ENCODE measurements at regions not wholly inside any gene's neighbourhood (a gene's known extent, or its start where the extent isn't known, plus 50 kb on each side); places are given as distances from the start of the nearest gene placed in this dataset.

- H3K4me3 ChIP-seq (ENCODE audit: low read length), result no peak overlapping the region
- H3K9ac ChIP-seq (ENCODE audit: low read length), result no peak overlapping the region
- H3K27me3 ChIP-seq (ENCODE audit: control insufficient read depth, insufficient read depth, low read length), result no peaks in the 10 kb centered on the region
- H3K36me3 ChIP-seq (ENCODE audit: control insufficient read depth, insufficient read depth, low read length), result no peaks in the 10 kb centered on the region
- H3K27ac ChIP-seq (ENCODE audit: low read depth, low read length), result no peak overlapping the region
- H3K4me1 ChIP-seq (ENCODE audit: control insufficient read depth, insufficient read depth, low read length), result no peaks in the 10 kb centered on the region
Measured at GRCh38 chr4:144456196-144456595, 189.8 kb upstream of the HHIP start.

- H3K9ac ChIP-seq (ENCODE audit: low read length), result no peak overlapping the region
- H3K27me3 ChIP-seq (ENCODE audit: control insufficient read depth, insufficient read depth, low read length), result no peaks in the 10 kb centered on the region
- H3K4me3 ChIP-seq (ENCODE audit: low read length), result no peak overlapping the region
- H3K4me1 ChIP-seq (ENCODE audit: control insufficient read depth, insufficient read depth, low read length), result no peaks in the 10 kb centered on the region
- H3K27ac ChIP-seq (ENCODE audit: low read depth, low read length), result no peak overlapping the region
- H3K36me3 ChIP-seq (ENCODE audit: control insufficient read depth, insufficient read depth, low read length), result no peaks in the 10 kb centered on the region
Measured at GRCh38 chr4:144461906-144462305, 184.1 kb upstream of the HHIP start.

DNA sequence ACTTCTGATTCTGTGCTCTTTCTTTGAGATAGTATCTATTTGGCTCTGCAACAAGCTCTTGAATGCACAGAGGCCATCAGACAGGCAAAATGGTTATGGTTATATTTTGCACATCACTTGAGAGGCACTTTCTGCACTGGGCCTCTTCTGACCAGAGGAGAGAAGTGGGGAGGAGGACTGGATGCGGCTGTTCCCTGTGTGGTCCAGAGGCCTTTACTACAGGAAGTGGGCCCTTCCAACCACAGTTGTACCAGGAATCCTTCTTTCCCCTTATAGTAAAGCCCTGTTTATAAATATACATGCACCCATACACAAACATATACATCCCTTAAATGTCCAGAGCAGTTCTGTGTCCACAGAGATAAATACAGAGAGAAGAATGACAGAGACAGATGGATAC, 182.7 kb upstream of the HHIP start:
- Histone ChIP-seq H3K9ac (ENCODE audit: low read length) (no peak overlapping the region), H3K27me3 (ENCODE audit: control insufficient read depth, insufficient read depth, low read length) (no peaks in the 10 kb centered on the region), H3K36me3 (ENCODE audit: control insufficient read depth, insufficient read depth, low read length) (no peaks in the 10 kb centered on the region), H3K4me1 (ENCODE audit: control insufficient read depth, insufficient read depth, low read length) (no peaks in the 10 kb centered on the region), H3K27ac (ENCODE audit: low read depth, low read length) (no peak overlapping the region), H3K4me3 (ENCODE audit: low read length) (no peak overlapping the region)

DNA sequence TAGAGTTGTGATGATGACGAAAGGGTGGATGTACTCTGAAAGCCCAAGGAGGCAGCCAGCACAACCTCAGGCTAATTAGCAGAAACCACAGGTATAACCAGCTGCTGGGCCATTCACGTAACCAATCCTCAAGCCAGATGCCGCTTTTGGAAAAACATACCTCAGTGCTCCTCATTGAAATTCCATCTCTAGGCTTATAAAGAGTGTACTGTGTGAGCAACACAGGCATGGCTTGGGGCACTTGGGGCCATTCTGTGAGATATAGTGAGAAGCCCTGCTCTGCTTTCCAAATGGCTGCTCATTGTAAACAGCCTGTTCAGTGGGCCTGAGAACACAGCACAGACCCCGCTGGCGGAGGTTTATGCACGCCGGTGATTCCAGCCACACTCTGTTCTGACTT, 182.1 kb upstream of the HHIP start:
- no peak overlapping the region for H3K27ac ChIP-seq (ENCODE audit: low read depth, low read length)
- no peaks in the 10 kb centered on the region for H3K27me3 ChIP-seq (ENCODE audit: control insufficient read depth, insufficient read depth, low read length)
- H3K9ac ChIP-seq (ENCODE audit: low read length), result no peak overlapping the region
- H3K36me3 ChIP-seq (ENCODE audit: control insufficient read depth, insufficient read depth, low read length), result no peaks in the 10 kb centered on the region
- H3K4me1 ChIP-seq (ENCODE audit: control insufficient read depth, insufficient read depth, low read length), result no peaks in the 10 kb centered on the region
- no peak overlapping the region for H3K4me3 ChIP-seq (ENCODE audit: low read length)

DNA sequence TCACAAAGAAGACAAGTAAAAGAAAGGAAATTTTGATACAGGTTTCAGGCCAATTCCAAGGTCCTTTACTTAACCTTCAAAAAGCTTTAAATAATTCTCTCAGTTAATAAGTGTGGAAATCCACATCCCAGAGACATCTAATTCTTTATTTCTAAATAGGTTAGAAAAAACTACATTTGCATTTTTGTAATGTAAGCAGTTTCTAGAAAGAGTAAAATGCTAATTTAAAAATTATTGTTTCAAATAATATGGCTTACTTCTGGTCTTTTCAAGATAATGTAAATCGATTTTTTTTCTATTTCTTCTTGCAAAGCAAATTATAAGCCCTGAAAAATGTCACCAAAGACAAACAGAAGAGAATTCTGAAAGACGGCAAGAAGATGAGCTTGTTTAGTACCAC, 180.4 kb upstream of the HHIP start:
- Histone ChIP-seq H3K27me3 (ENCODE audit: control insufficient read depth, insufficient read depth, low read length) (no peaks in the 10 kb centered on the region), H3K9ac (ENCODE audit: low read length) (no peak overlapping the region), H3K4me3 (ENCODE audit: low read length) (no peak overlapping the region), H3K36me3 (ENCODE audit: control insufficient read depth, insufficient read depth, low read length) (no peaks in the 10 kb centered on the region), H3K27ac (ENCODE audit: low read depth, low read length) (no peak overlapping the region), H3K4me1 (ENCODE audit: control insufficient read depth, insufficient read depth, low read length) (no peaks in the 10 kb centered on the region)

DNA sequence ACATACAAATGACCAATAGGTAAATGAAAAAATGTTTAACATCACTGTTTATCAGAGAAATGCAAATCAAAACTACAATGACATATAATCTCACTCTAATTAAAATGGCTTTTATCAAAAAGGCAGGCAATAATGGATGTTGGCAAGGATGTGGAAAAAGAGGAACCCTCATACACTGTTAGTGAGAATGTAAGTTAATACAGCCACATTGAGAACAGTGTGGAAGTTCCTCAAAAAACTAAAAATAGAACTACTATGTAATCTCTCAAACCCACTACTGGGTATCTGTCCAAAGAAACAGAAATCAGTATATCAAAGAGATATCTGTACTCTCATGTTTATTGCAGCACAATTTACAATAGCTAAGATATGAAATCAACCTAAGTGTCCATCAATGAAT, 165.9 kb upstream of the HHIP start:
- Histone ChIP-seq H3K27ac (ENCODE audit: low read depth, low read length) (no peak overlapping the region), H3K27me3 (ENCODE audit: control insufficient read depth, insufficient read depth, low read length) (no peaks in the 10 kb centered on the region), H3K4me1 (ENCODE audit: control insufficient read depth, insufficient read depth, low read length) (no peaks in the 10 kb centered on the region), H3K4me3 (ENCODE audit: low read length) (no peak overlapping the region), H3K36me3 (ENCODE audit: control insufficient read depth, insufficient read depth, low read length) (no peaks in the 10 kb centered on the region), H3K9ac (ENCODE audit: low read length) (no peak overlapping the region)

DNA sequence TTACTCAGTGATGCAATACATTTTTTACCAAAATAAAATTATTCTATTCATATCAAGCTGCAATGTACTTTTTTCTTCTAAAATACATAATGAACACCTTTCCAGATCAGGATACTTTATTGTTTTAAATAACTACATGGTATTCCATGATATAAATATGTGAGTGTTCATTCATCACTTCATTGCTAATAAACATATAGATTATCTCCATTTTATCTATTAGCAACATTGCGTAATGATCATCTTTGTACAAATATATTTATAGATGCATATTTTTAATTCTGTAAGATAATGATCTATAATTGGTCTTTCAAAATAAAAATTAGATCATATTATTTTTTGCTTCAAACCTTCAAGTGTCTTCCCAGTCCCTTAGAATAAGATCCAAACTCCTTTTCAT, 156.1 kb upstream of the HHIP start:
- Histone ChIP-seq H3K4me3 (ENCODE audit: low read length) (no peak overlapping the region), H3K36me3 (ENCODE audit: control insufficient read depth, insufficient read depth, low read length) (no peaks in the 10 kb centered on the region), H3K9ac (ENCODE audit: low read length) (no peak overlapping the region), H3K27me3 (ENCODE audit: control insufficient read depth, insufficient read depth, low read length) (no peaks in the 10 kb centered on the region), H3K4me1 (ENCODE audit: control insufficient read depth, insufficient read depth, low read length) (no peaks in the 10 kb centered on the region), H3K27ac (ENCODE audit: low read depth, low read length) (no peak overlapping the region)

DNA sequence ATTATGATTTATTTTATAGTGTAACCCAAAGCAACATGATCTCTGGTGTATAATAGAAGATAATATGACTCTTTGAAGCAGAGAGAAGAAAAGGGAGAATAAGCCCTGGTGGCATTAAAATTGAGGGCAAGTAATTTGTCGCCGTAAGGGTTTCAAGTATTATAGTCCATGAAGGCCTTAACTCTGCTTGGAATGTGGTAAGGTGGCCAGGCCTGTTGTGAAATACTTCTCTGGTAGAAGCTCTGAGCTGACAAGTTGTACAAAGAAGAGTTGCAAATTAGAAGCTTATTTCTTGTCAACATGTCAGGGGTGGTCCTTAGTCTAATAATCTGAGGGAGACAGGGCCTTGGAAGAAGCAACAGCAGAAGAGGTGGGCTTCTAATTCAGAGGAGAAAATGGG, 151.7 kb upstream of the HHIP start:
- no peak overlapping the region for H3K27ac ChIP-seq (ENCODE audit: low read depth, low read length)
- H3K9ac ChIP-seq (ENCODE audit: low read length), result no peak overlapping the region

GRCh38 chr4:144495944-144496343, 150.0 kb upstream of the HHIP start:
- Histone ChIP-seq H3K4me3 (ENCODE audit: low read length) (no peak overlapping the region), H3K4me1 (ENCODE audit: control insufficient read depth, insufficient read depth, low read length) (no peaks in the 10 kb centered on the region), H3K27me3 (ENCODE audit: control insufficient read depth, insufficient read depth, low read length) (no peaks in the 10 kb centered on the region), H3K9ac (ENCODE audit: low read length) (no peak overlapping the region), H3K36me3 (ENCODE audit: control insufficient read depth, insufficient read depth, low read length) (no peaks in the 10 kb centered on the region), H3K27ac (ENCODE audit: low read depth, low read length) (no peak overlapping the region)

More for the DNA sequence above, 151.7 kb upstream of the HHIP start:
- Histone ChIP-seq H3K4me3 (ENCODE audit: low read length) (no peak overlapping the region), H3K27me3 (ENCODE audit: control insufficient read depth, insufficient read depth, low read length) (no peaks in the 10 kb centered on the region), H3K36me3 (ENCODE audit: control insufficient read depth, insufficient read depth, low read length) (no peaks in the 10 kb centered on the region), H3K4me1 (ENCODE audit: control insufficient read depth, insufficient read depth, low read length) (no peaks in the 10 kb centered on the region)

DNA sequence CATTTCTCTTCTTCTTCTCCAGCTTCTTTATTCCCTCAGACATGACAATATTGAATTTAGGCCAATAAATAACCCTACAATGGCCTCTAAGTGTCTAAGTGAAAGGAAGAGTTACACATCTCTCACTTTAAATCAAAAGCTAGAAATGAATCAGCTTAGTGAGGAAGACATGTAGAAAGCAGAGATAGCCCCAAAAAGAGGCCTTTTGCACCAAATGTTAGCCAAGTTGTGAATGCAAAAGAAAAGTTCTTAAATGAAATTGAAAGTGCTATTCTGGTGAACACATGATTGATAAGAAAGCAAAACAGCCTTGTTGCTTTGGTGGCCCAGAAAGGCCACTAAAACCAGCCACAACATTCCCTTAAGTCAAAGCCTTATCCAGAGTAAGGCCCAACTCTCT, 146.2 kb upstream of the HHIP start:
- H3K36me3 ChIP-seq (ENCODE audit: control insufficient read depth, insufficient read depth, low read length), result no peaks in the 10 kb centered on the region
- no peaks in the 10 kb centered on the region for H3K27me3 ChIP-seq (ENCODE audit: control insufficient read depth, insufficient read depth, low read length)
- H3K9ac ChIP-seq (ENCODE audit: low read length), result no peak overlapping the region
- H3K4me1 ChIP-seq (ENCODE audit: control insufficient read depth, insufficient read depth, low read length), result no peaks in the 10 kb centered on the region
- no peak overlapping the region for H3K27ac ChIP-seq (ENCODE audit: low read depth, low read length)
- H3K4me3 ChIP-seq (ENCODE audit: low read length), result no peak overlapping the region

DNA sequence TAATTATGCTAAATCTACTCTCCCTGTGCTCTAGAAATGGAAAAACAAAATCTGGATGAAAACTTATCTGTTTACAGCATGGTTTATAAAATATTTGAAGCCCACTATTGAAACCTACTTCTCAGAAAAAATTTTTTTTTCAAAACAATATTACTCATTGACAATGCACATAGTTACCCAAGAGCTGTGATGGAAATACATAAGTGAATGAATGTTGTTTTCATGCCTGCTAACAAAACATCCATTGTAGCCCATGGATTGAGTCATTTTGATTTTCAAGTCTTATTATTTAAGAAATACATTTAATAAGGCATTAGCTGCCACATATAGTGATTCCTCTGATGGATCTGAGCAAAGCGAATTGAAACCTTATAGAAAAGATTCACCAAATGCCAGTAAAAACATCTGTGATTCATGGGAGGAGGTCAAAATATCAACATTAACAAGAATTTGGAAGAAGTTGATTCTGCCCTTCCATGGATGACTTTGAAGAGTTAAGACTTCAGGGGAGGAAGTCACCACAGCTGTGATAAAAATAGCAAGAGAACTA, 144.7 kb upstream of the HHIP start:
- Histone ChIP-seq H3K36me3 (ENCODE audit: control insufficient read depth, insufficient read depth, low read length) (no peaks in the 10 kb centered on the region), H3K4me1 (ENCODE audit: control insufficient read depth, insufficient read depth, low read length) (no peaks in the 10 kb centered on the region), H3K27me3 (ENCODE audit: control insufficient read depth, insufficient read depth, low read length) (no peaks in the 10 kb centered on the region), H3K27ac (ENCODE audit: low read depth, low read length) (no peak overlapping the region), H3K9ac (ENCODE audit: low read length) (no peak overlapping the region), H3K4me3 (ENCODE audit: low read length) (no peak overlapping the region)

GRCh38 chr4:144504883-144505282, 141.1 kb upstream of the HHIP start:
- Histone ChIP-seq H3K36me3 (ENCODE audit: control insufficient read depth, insufficient read depth, low read length) (no peaks in the 10 kb centered on the region), H3K9ac (ENCODE audit: low read length) (no peak overlapping the region), H3K27me3 (ENCODE audit: control insufficient read depth, insufficient read depth, low read length) (no peaks in the 10 kb centered on the region), H3K27ac (ENCODE audit: low read depth, low read length) (no peak overlapping the region), H3K4me3 (ENCODE audit: low read length) (no peak overlapping the region), H3K4me1 (ENCODE audit: control insufficient read depth, insufficient read depth, low read length) (no peaks in the 10 kb centered on the region)

GRCh38 chr4:144507311-144508101, 138.4 kb upstream of the HHIP start:
- no peaks in the 10 kb centered on the region for H3K27me3 ChIP-seq (ENCODE audit: control insufficient read depth, insufficient read depth, low read length)
- H3K9ac ChIP-seq (ENCODE audit: low read length), result no peak overlapping the region
- H3K4me1 ChIP-seq (ENCODE audit: control insufficient read depth, insufficient read depth, low read length), result no peaks in the 10 kb centered on the region
- H3K36me3 ChIP-seq (ENCODE audit: control insufficient read depth, insufficient read depth, low read length), result no peaks in the 10 kb centered on the region
- no peak overlapping the region for H3K27ac ChIP-seq (ENCODE audit: low read depth, low read length)
- no peak overlapping the region for H3K4me3 ChIP-seq (ENCODE audit: low read length)

Data from rectal smooth muscle tissue (tissue), 1 donor.